Karpas-422 (cell line): ENCODE measurements at regions not wholly inside any gene's neighbourhood (a gene's known extent, or its start where the extent isn't known, plus 50 kb on each side); places are given as distances from the start of the nearest gene placed in this dataset.

Experiments
- DNase-seq: peaks from one replicate; pipeline ENCODE4 v3.0.0-alpha.2; 2015
- H2AFZ ChIP-seq: fragments of 200-600 bp; sonication (generic); 2 replicates; pipeline ENCODE4 v1.6.1; 2014; ENCODE audit warnings: antibody characterized with exemption, low read length, mixed read lengths
- H3K27ac ChIP-seq: fragments of 200-600 bp; sonication (generic); 2 replicates; pipeline ENCODE4 v1.5.1; 2014; ENCODE audit warnings: mild to moderate bottlenecking, low read length, moderate library complexity
- H3K27me3 ChIP-seq: fragments of 200-600 bp; sonication (generic); 2 replicates; pipeline ENCODE4 v1.6.1; 2014; ENCODE audit warnings: low read length, mixed read lengths
- H3K36me3 ChIP-seq: fragments of 200-600 bp; sonication (generic); 2 replicates; pipeline ENCODE4 v1.6.1; 2014; ENCODE audit warnings: low read length, mixed read lengths; ENCODE audit not compliant: insufficient read depth
- H3K4me1 ChIP-seq: fragments of 200-600 bp; sonication (generic); 2 replicates; pipeline ENCODE4 v1.6.1; 2014; ENCODE audit warnings: mild to moderate bottlenecking, low read length, mixed read lengths
- H3K4me2 ChIP-seq: fragments of 200-600 bp; sonication (generic); 2 replicates; pipeline ENCODE4 v1.6.1; 2014; ENCODE audit warnings: low read length, low read depth, mild to moderate bottlenecking; ENCODE audit not compliant: poor library complexity, severe bottlenecking
- H3K4me3 ChIP-seq: fragments of 200-600 bp; sonication (generic); 2 replicates; pipeline ENCODE4 v1.5.1; 2014; ENCODE audit warnings: mild to moderate bottlenecking, antibody characterized with exemption, low read length, mixed read lengths
- H3K79me2 ChIP-seq: fragments of 200-600 bp; sonication (generic); 2 replicates; pipeline ENCODE4 v1.6.1; 2014; ENCODE audit warnings: mild to moderate bottlenecking, low read length, mixed read lengths
- H3K9ac ChIP-seq: fragments of 200-600 bp; sonication (generic); 2 replicates; pipeline ENCODE4 v1.6.0; 2014; ENCODE audit warnings: low read length
- H3K9me2 ChIP-seq: fragments of 200-600 bp; sonication (generic), shearing (Covaris generic); replicated peaks from 2 replicates; pipeline ENCODE4 v1.6.0; 2014; ENCODE audit warnings: mild to moderate bottlenecking, low read length, moderate library complexity; ENCODE audit not compliant: insufficient read depth
- H3K9me3 ChIP-seq: fragments of 300-700, 200-600 bp; sonication (generic); 2 replicates; pipeline ENCODE4 v1.6.1; 2014; ENCODE audit warnings: low read length, mixed read lengths
- H4K20me1 ChIP-seq: fragments of 200-600 bp; sonication (generic); 2 replicates; pipeline ENCODE4 v1.6.1; 2014; ENCODE audit warnings: mild to moderate bottlenecking, antibody characterized with exemption, low read length, low read depth; ENCODE audit not compliant: insufficient read depth

DNA sequence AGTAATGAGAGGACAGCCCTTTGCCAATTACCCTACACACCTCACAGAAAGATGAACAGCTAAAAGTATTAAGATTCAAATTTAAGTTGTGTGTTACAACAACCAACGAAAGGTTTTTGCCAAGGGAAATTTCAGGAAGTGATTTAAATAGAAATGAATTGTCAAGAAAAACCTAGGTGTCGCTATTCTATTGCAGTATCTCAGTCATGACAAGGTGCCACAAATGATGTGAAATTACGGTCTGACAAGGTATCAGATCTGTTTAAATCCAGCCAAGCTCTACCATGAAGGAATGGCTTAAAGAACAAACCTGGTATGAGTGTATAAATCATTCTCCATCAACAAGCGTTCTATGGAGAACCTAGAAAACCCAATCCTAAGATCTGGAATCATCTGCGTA, 189.7 kb downstream of the ATPSCKMT start:
- H3K4me2 ChIP-seq, result no peak overlapping the region
- H3K9ac ChIP-seq, result no peak overlapping the region
- H4K20me1 ChIP-seq, result no peaks in the 10 kb centered on the region
- H3K36me3 ChIP-seq, result no peaks in the 10 kb centered on the region
- no peak overlapping the region for H3K4me3 ChIP-seq
- DNase-seq, result no peak
- H3K9me2 ChIP-seq, result no peaks in the 10 kb centered on the region
- no peaks in the 10 kb centered on the region for H3K4me1 ChIP-seq
- no peaks in the 10 kb centered on the region for H3K9me3 ChIP-seq
- no peak overlapping the region for H2AFZ ChIP-seq
- no peak overlapping the region for H3K27ac ChIP-seq
- no peaks in the 10 kb centered on the region for H3K79me2 ChIP-seq
- H3K27me3 ChIP-seq, result no peaks in the 10 kb centered on the region

DNA sequence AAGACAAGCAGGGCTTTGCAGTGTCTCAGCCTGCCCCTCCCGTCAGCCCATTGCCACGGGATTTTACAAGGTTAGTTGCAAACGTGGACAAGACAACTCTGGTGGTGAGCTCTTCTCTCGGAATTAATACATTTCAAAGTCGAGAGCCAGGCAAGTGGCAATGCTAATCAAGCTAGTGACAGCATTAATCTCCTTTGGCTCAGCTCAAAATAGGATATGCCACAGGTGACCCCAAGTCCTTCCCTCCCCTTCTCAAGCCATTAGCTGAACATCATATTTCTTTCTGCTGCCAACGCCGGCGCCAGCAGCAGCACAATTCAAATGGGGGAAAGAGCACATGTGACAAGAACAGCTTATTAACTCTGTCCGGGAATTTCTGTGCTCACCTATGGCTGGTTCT, 190.1 kb downstream of the ATPSCKMT start:
- H3K4me3 ChIP-seq, result no peak overlapping the region
- no peaks in the 10 kb centered on the region for H3K4me1 ChIP-seq
- H3K27me3 ChIP-seq, result no peaks in the 10 kb centered on the region
- H3K79me2 ChIP-seq, result no peaks in the 10 kb centered on the region
- H2AFZ ChIP-seq, result no peak overlapping the region
- H3K4me2 ChIP-seq, result no peak overlapping the region
- no peak overlapping the region for H3K27ac ChIP-seq
- H3K9me3 ChIP-seq, result no peaks in the 10 kb centered on the region
- H3K36me3 ChIP-seq, result no peaks in the 10 kb centered on the region
- no peaks in the 10 kb centered on the region for H4K20me1 ChIP-seq
- no peaks in the 10 kb centered on the region for H3K9me2 ChIP-seq
- DNase-seq, result no peak
- no peak overlapping the region for H3K9ac ChIP-seq

DNA sequence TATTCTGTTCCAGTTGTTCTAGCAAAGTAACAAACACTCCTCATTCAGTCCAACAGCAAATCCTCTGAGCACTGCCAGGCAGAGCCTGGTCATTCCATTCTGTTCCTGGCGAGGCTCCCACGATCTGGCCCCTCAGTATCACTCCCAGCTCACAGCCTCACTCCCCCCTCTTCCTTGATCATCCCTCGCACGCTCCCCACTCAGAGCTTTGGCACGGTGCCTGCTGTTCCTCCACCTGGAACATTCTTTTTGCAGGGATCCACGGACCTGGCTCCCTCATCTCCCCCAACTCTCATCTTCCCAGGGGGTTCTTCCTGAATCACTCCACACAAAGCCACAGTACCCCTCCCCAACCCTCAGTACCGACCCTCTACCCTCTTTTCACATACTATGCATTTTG, 192.3 kb downstream of the ATPSCKMT start:
- H3K79me2 ChIP-seq, result no peaks in the 10 kb centered on the region
- no peak overlapping the region for H3K27ac ChIP-seq
- H3K9me2 ChIP-seq, result no peaks in the 10 kb centered on the region
- no peaks in the 10 kb centered on the region for H3K36me3 ChIP-seq
- no peaks in the 10 kb centered on the region for H3K9me3 ChIP-seq
- no peak overlapping the region for H3K4me2 ChIP-seq
- no peaks in the 10 kb centered on the region for H4K20me1 ChIP-seq
- no peak overlapping the region for H3K4me3 ChIP-seq
- DNase-seq, result no peak
- H3K9ac ChIP-seq, result no peak overlapping the region
- H3K27me3 ChIP-seq, result no peaks in the 10 kb centered on the region
- no peaks in the 10 kb centered on the region for H3K4me1 ChIP-seq
- no peak overlapping the region for H2AFZ ChIP-seq

- H3K27me3 ChIP-seq, result no peaks in the 10 kb centered on the region
- no peaks in the 10 kb centered on the region for H4K20me1 ChIP-seq
- no peak for DNase-seq
- H3K9ac ChIP-seq, result no peak overlapping the region
- H3K36me3 ChIP-seq, result no peaks in the 10 kb centered on the region
- no peak overlapping the region for H3K27ac ChIP-seq
- H3K4me3 ChIP-seq, result no peak overlapping the region
- no peaks in the 10 kb centered on the region for H3K9me3 ChIP-seq
- no peaks in the 10 kb centered on the region for H3K4me1 ChIP-seq
- no peak overlapping the region for H3K4me2 ChIP-seq
- no peaks in the 10 kb centered on the region for H3K79me2 ChIP-seq
- no peaks in the 10 kb centered on the region for H3K9me2 ChIP-seq
- H2AFZ ChIP-seq, result no peak overlapping the region
Measured at GRCh38 chr5:10056228-10056760, 193.4 kb downstream of the ATPSCKMT start.

- Histone ChIP-seq H3K4me2 (no peak overlapping the region), H3K9me2 (no peaks in the 10 kb centered on the region), H3K36me3 (no peaks in the 10 kb centered on the region), H3K9me3 (no peaks in the 10 kb centered on the region), H3K27ac (no peak overlapping the region), H3K9ac (no peak overlapping the region), H3K79me2 (no peaks in the 10 kb centered on the region), H2AFZ (no peak overlapping the region), H3K4me1 (no peaks in the 10 kb centered on the region), H4K20me1 (no peaks in the 10 kb centered on the region), H3K27me3 (no peaks in the 10 kb centered on the region), H3K4me3 (no peak overlapping the region)
- no peak for DNase-seq
Measured at GRCh38 chr5:10049858-10050455, 199.7 kb downstream of the ATPSCKMT start.

DNA sequence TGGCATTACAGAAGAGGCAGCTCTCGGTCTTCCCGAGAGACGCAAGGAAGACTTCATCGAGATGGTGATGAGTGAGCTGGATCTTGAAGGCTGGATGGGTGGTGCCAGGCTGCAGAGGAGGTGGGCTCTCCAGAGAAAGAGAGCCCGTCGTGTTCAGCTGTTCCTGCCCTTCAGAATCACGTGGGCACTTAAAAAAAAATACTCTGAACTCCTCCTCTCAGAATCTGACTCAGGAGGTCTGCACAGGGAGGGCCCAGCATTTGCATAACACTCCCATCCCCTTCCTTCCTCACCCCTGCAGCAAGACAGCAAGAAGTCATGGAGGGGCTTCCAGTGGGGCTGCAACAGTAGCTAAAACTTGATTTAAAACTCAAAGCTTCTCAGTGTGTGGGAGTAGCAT, 203.0 kb downstream of the ATPSCKMT start:
- no peaks in the 10 kb centered on the region for H3K27me3 ChIP-seq
- no peaks in the 10 kb centered on the region for H3K36me3 ChIP-seq
- H4K20me1 ChIP-seq, result no peaks in the 10 kb centered on the region
- H3K9me2 ChIP-seq, result no peaks in the 10 kb centered on the region
- no peaks in the 10 kb centered on the region for H3K9me3 ChIP-seq
- H3K27ac ChIP-seq, result no peak overlapping the region
- no peak overlapping the region for H3K4me2 ChIP-seq
- H3K4me1 ChIP-seq, result no peaks in the 10 kb centered on the region
- no peaks in the 10 kb centered on the region for H3K79me2 ChIP-seq
- no peak overlapping the region for H2AFZ ChIP-seq
- no peak overlapping the region for H3K9ac ChIP-seq
- DNase-seq, result no peak
- H3K4me3 ChIP-seq, result no peak overlapping the region

DNA sequence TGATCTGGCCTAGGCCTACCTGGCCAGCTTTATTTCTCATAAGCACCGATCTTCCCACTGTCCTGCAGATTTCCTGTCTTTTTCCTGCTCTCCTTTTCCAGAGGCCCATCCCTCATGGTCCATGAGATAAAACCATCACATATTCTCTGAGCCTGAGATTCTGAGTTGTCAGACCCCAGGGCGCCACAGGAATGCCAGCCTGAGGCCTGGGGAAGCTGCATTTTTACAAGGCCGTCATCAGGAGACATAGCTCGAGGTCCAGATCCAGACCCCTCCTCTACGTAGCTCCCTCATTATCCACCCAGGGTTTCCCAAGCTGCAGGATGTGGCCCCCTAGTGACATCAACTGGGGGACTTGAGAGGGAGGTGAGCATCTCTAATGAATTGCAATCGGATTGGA, 204.3 kb downstream of the ATPSCKMT start:
- no peak overlapping the region for H3K4me2 ChIP-seq
- H3K27me3 ChIP-seq, result no peaks in the 10 kb centered on the region
- no peak overlapping the region for H3K9ac ChIP-seq
- H3K36me3 ChIP-seq, result no peaks in the 10 kb centered on the region
- no peaks in the 10 kb centered on the region for H3K9me3 ChIP-seq
- H3K9me2 ChIP-seq, result no peaks in the 10 kb centered on the region
- H3K27ac ChIP-seq, result no peak overlapping the region
- H3K79me2 ChIP-seq, result no peaks in the 10 kb centered on the region
- no peak overlapping the region for H3K4me3 ChIP-seq
- H4K20me1 ChIP-seq, result no peaks in the 10 kb centered on the region
- no peak overlapping the region for H2AFZ ChIP-seq
- no peak for DNase-seq
- H3K4me1 ChIP-seq, result no peaks in the 10 kb centered on the region

- Histone ChIP-seq H4K20me1 (no peaks in the 10 kb centered on the region), H2AFZ (no peak overlapping the region), H3K9ac (no peak overlapping the region), H3K4me3 (no peak overlapping the region), H3K27ac (no peak overlapping the region), H3K4me1 (no peaks in the 10 kb centered on the region), H3K36me3 (no peaks in the 10 kb centered on the region), H3K9me3 (no peaks in the 10 kb centered on the region), H3K4me2 (no peak overlapping the region), H3K27me3 (no peaks in the 10 kb centered on the region), H3K9me2 (no peaks in the 10 kb centered on the region), H3K79me2 (no peaks in the 10 kb centered on the region)
- no peak for DNase-seq
Measured at GRCh38 chr5:10036136-10036815, 213.4 kb downstream of the ATPSCKMT start.
